Uterus (tissue), 3 donors: ENCODE measurements at regions not wholly inside any gene's neighbourhood (a gene's known extent, or its start where the extent isn't known, plus 50 kb on each side); places are given as distances from the start of the nearest gene placed in this dataset.
A peak's percentile ranks its signal among the peaks of the same experiment; 100 is the strongest.

Experiments
- DNase-seq, 2 donors: peaks; one replicate each; pipeline ENCODE4 v3.0.0-alpha.2; 2019 to 2020
- H3K27ac ChIP-seq, 2 donors: fragments of 200-600 bp; sonication (generic); 1 replicate in 1 of 2; 2 replicates in 1 of 2; pipeline ENCODE4 v1.5.1; 2016 to 2018
- H3K27me3 ChIP-seq, 2 donors: fragments of 200-600 bp; sonication (generic); one replicate each; pipeline ENCODE4 v1.5.1; 2018 to 2019; ENCODE audit warnings: control low read depth in 1 of 2
- H3K36me3 ChIP-seq, 2 donors: fragments of 200-600 bp; sonication (generic); one replicate each; pipeline ENCODE4 v1.5.1; 2019; ENCODE audit warnings: control low read depth in 1 of 2
- H3K4me1 ChIP-seq, 2 donors: fragments of 200-600 bp; sonication (generic); one replicate each; pipeline ENCODE4 v1.5.1; 2018 to 2019; ENCODE audit warnings: control low read depth in 1 of 2
- H3K4me3 ChIP-seq, 2 donors: fragments of 200-600 bp; sonication (generic); 1 replicate in 1 of 2; 2 replicates in 1 of 2; pipeline ENCODE4 v1.5.1; 2018 to 2019; ENCODE audit warnings: mild to moderate bottlenecking in 1 of 2
- H3K9me3 ChIP-seq, 2 donors: fragments of 200-600 bp; sonication (generic); one replicate each; pipeline ENCODE4 v1.5.1; 2019; ENCODE audit warnings: control low read depth in 1 of 2
- POLR2A ChIP-seq, 2 donors: fragments of 450-650 bp; IDR thresholded peaks; one replicate each; pipeline ENCODE4 v1.6.1; 2016; ENCODE audit warnings: antibody characterized with exemption in 2 of 2, mild to moderate bottlenecking in 1 of 2, moderate library complexity in 1 of 2
- intact Hi-C: fragments of 100-400 bp; cut with DNase I; formaldehyde crosslinking; loops from one replicate; pipeline ENCODE4 v1.15.1; 2023; ENCODE audit warnings: low total_unique reads
- TF ChIP-seq, protein P1 (sequence below), 4 experiments: fragments of 200-600 bp in 2 of 4; fragments of 450-650 bp in 2 of 4; sonication (generic) in 2 of 4; IDR thresholded peaks; one replicate each; pipeline ENCODE4 v1.5.1; 2016 to 2019; ENCODE audit warnings: antibody characterized with exemption in 4 of 4, mild to moderate bottlenecking in 2 of 4, moderate library complexity in 1 of 4
- donor health status: DM: yes; HTN: yes; CAD: no.

DNA sequence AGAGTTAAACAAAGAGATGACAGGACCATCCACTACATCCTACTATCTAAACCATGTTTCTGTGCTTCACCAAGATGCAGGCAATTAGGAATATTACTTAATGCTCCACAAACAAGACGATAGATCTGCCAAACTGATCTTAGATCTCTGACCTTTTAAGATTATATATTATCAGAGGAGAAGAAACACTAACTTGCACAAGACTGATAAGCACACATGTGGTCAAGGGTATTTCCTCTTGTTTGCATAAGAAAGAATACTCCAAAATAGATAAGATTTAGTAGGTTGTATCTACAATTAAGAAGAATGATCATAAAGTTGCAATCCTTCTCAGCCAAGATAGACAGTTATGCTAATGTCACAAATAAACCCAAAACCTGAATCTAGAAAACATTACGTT, 601.0 kb upstream of the ACO1 start:
- H3K27ac ChIP-seq: no peak overlapping the region
- TF ChIP-seq POLR2A (IDR thresholded peaks at IDR 0.05): no peak
- TF ChIP-seq, protein P1, sequence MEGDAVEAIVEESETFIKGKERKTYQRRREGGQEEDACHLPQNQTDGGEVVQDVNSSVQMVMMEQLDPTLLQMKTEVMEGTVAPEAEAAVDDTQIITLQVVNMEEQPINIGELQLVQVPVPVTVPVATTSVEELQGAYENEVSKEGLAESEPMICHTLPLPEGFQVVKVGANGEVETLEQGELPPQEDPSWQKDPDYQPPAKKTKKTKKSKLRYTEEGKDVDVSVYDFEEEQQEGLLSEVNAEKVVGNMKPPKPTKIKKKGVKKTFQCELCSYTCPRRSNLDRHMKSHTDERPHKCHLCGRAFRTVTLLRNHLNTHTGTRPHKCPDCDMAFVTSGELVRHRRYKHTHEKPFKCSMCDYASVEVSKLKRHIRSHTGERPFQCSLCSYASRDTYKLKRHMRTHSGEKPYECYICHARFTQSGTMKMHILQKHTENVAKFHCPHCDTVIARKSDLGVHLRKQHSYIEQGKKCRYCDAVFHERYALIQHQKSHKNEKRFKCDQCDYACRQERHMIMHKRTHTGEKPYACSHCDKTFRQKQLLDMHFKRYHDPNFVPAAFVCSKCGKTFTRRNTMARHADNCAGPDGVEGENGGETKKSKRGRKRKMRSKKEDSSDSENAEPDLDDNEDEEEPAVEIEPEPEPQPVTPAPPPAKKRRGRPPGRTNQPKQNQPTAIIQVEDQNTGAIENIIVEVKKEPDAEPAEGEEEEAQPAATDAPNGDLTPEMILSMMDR (IDR thresholded peaks at IDR 0.05): no peak
- no peak overlapping the region for H3K4me3 ChIP-seq
- H3K9me3 ChIP-seq: no peaks in the 10 kb centered on the region
- no peak for DNase-seq
- no peaks in the 10 kb centered on the region for H3K36me3 ChIP-seq
- no peaks in the 10 kb centered on the region for H3K4me1 ChIP-seq
- no peaks in the 10 kb centered on the region for H3K27me3 ChIP-seq
- intact Hi-C loops: no loop called here

DNA sequence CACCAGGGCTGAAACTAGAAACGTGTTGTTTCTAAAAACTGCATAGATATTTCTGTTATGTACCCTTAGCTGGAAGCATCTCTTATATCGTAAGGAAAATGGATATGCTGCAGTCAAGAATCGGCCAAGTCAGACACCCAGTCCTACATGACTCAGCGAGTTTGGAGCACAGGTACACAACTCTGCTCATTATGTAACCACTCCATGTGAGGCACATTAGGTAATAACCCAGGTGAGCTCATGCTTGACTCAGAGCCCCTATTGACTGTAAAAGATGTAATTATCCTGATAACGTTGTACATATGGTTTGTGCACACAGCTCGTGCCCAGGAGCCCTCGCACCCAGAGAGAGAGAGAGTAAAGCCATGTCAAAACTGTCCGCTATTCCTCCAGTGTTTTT, 593.7 kb upstream of the ACO1 start:
- Histone ChIP-seq H3K4me1 (no peaks in the 10 kb centered on the region), H3K27me3 (no peaks in the 10 kb centered on the region)
- no peak for TF ChIP-seq POLR2A (IDR thresholded peaks at IDR 0.05)
- TF ChIP-seq, protein P1 (IDR thresholded peaks at IDR 0.05): no peak

DNA sequence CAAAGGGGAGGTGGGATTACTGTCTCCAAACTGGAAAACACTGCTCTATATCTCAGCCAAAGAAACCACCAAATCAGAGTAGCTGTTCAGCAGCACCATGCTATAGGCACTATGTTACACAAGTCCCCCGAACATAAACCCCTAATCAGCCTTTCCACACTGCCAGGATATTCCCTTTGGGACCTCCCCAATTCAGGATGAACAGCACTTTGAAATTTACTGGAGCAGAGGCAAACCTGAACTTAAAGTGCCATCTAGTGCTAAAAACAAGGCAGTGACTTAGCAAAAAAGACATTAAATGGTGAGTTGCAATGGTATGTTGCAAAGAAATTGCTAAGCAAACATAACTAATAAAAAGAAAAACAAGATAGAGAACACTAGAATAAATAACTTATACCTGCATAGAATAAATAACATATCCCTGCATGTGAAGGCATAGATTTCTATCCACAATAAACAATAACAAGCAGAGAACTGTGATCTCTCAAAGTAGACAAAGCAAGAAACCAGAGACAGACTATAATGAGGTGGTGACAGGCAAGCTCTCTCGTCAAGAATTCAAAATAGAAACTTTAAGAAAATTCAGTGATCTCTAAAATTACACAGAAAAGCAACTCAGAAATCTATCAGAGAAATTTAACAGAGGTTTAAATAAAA, 584.4 kb upstream of the ACO1 start:
- H3K4me3 ChIP-seq: no peak overlapping the region
- no peaks in the 10 kb centered on the region for H3K27me3 ChIP-seq
- no peak for DNase-seq
- no peaks in the 10 kb centered on the region for H3K36me3 ChIP-seq
- H3K9me3 ChIP-seq: no peaks in the 10 kb centered on the region
- intact Hi-C loops: no loop called here
- no peak overlapping the region for H3K27ac ChIP-seq
- no peaks in the 10 kb centered on the region for H3K4me1 ChIP-seq
- TF ChIP-seq POLR2A (IDR thresholded peaks at IDR 0.05): no peak
- TF ChIP-seq, protein P1 (IDR thresholded peaks at IDR 0.05): peak in 3 of 4 experiments; percentile 18 to 38 (median 37)

More for the DNA sequence above, 593.7 kb upstream of the ACO1 start:
- Histone ChIP-seq H3K27ac (no peak overlapping the region), H3K36me3 (no peaks in the 10 kb centered on the region), H3K9me3 (no peaks in the 10 kb centered on the region), H3K4me3 (no peak overlapping the region)
- DNase-seq: no peak
- intact Hi-C loops: no loop called here

DNA sequence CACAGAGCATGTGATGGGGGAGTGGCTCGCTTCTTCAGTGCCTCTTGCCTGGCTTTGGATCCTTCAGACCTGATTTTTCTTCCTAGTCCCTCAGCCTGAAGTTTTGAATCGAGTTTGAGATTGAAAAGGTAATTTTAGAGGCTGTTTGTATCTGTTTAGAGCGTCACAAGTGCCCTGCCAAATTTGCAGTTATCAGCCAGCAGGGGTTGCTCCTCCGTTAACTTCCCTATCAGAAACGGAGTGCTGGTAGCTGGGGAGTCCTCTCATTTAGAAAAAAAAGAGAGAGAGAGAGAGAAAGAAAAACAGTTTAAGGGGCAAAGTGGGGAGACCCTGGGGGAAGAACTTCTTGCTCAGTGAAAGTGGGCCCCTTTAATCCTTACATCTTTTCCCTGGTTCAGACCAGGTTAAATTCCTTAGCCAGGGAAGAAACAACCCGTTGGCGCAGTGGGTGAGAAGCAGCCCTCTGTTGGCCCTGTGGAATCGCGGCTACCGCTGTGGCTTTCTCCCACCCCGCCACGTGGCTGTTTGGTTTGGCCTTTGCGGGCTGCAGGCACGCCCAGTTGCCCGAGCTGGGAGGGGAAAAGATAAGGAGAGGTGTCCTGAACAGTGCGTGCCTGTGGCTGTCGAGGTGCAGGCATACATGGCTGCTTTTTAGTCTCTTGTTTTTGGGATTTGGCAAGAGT, 576.7 kb upstream of the ACO1 start:
- Histone ChIP-seq H3K4me3 (no peak overlapping the region), H3K27ac (no peak overlapping the region), H3K36me3 (no peaks in the 10 kb centered on the region), H3K27me3 (no peaks in the 10 kb centered on the region), H3K4me1 (no peaks in the 10 kb centered on the region), H3K9me3 (no peaks in the 10 kb centered on the region)
- TF ChIP-seq, protein P1 (IDR thresholded peaks at IDR 0.05): no peak
- TF ChIP-seq POLR2A (IDR thresholded peaks at IDR 0.05): no peak
- no peak for DNase-seq
- intact Hi-C loops: no loop called here

DNA sequence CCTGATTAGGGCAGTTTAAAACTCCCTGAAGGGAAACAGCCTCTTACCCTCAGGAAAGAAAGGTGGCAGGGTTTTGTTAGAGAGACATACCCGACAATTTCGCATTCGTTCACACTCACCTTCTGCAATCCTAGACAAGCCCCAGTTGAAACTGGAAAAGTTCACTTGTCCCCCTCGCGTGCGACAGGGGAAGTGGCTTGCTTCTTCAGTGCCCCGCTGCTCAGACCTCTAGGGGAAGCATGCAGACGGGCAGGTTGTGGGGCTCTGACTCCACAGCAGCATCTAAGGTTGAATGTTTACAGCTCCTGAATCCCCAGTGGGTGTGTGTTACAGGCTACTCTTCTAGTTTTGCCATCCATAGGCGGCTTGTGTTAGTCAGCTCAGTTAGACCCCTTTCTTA, 575.7 kb upstream of the ACO1 start:
- no peak overlapping the region for H3K27ac ChIP-seq
- no peak for DNase-seq
- TF ChIP-seq, protein P1 (IDR thresholded peaks at IDR 0.05): no peak
- no peak for TF ChIP-seq POLR2A (IDR thresholded peaks at IDR 0.05)
- H3K4me3 ChIP-seq: no peak overlapping the region
- no peaks in the 10 kb centered on the region for H3K9me3 ChIP-seq
- H3K4me1 ChIP-seq: no peaks in the 10 kb centered on the region
- intact Hi-C loops: no loop called here
- H3K36me3 ChIP-seq: no peaks in the 10 kb centered on the region
- no peaks in the 10 kb centered on the region for H3K27me3 ChIP-seq
